IMR-90 (cell line): ENCODE measurements at regions not wholly inside any gene's neighbourhood (a gene's known extent, or its start where the extent isn't known, plus 50 kb on each side); places are given as distances from the start of the nearest gene placed in this dataset.
"Not testable (repeated sequence)": the region's sequence is repeated elsewhere in the genome, so short reads cannot be mapped to it uniquely, and the experiment has no call there.

Experiments
- ATAC-seq: fragments of 200-7000 bp; cut with Tn5 transposase; 2 replicates; pipeline ENCODE4 v1.9.1; 2020; ENCODE audit warnings: low read depth, mild to moderate bottlenecking, moderate library complexity
- BruUV-seq: library from RNA; stranded (reverse); fragments of 400-500 nt; replicated peaks from 2 replicates; lab custom pipeline; 2021; lab: Mats Ljungman, UMichigan
- CTCF ChIA-PET: fragments of 300-600 bp; formaldehyde crosslinking; extraction: SDS; loops from one replicate; lab custom pipeline; 2021; ENCODE audit warnings: antibody characterized with exemption; lab: Yijun Ruan, JAX
- POLR2A ChIA-PET: fragments of 300-600 bp; sonication (Branson Sonifier 250); formaldehyde crosslinking; loops from one replicate; lab custom pipeline; 2022; ENCODE audit warnings: antibody characterized with exemption; ENCODE audit not compliant: unreplicated experiment; lab: Charles Lee
- DNase-seq: peaks from one replicate; pipeline ENCODE4 v3.0.0; 2013
- H2AFZ ChIP-seq: replicated peaks from 2 replicates; pipeline ENCODE3; 2013; ENCODE audit warnings: low read length, mild to moderate bottlenecking; ENCODE audit not compliant: poor library complexity
- H2AK5ac ChIP-seq: 2 replicates; pipeline ENCODE4 v1.6.1; 2013; ENCODE audit warnings: low read depth, low read length, inconsistent platforms
- H2AK9ac ChIP-seq: replicated peaks from 2 replicates; pipeline ENCODE3; 2013; ENCODE audit warnings: mild to moderate bottlenecking, low read depth, low read length, moderate library complexity; ENCODE audit not compliant: poor library complexity
- H2BK120ac ChIP-seq: 2 replicates; pipeline ENCODE4 v1.6.1; 2013; ENCODE audit warnings: low read depth, low read length, inconsistent platforms
- H2BK15ac ChIP-seq: 3 replicates; pipeline ENCODE4 v1.6.1; 2013; ENCODE audit warnings: low read depth, low read length, inconsistent platforms
- H2BK20ac ChIP-seq: 2 replicates; pipeline ENCODE4 v1.6.1; 2013; ENCODE audit warnings: low read depth, mild to moderate bottlenecking, inconsistent platforms, low read length, moderate library complexity
- H2BK5ac ChIP-seq: 2 replicates; pipeline ENCODE4 v1.6.1; 2013; ENCODE audit warnings: mild to moderate bottlenecking, low read depth, low read length, inconsistent platforms; ENCODE audit not compliant: poor library complexity, severe bottlenecking
- H3K14ac ChIP-seq: replicated peaks from 2 replicates; pipeline ENCODE4 v1.6.1; 2013; ENCODE audit warnings: low read depth, low read length, inconsistent platforms
- H3K18ac ChIP-seq: 2 replicates; pipeline ENCODE4 v1.6.1; 2013; ENCODE audit warnings: low read depth, low read length, control low read depth
- H3K23ac ChIP-seq: 2 replicates; pipeline ENCODE4 v1.6.1; 2013; ENCODE audit warnings: low read depth, low read length, inconsistent platforms
- H3K27ac ChIP-seq: 2 replicates; pipeline ENCODE4 v1.5.1; 2013; ENCODE audit warnings: mild to moderate bottlenecking, control low read depth, low read length; ENCODE audit not compliant: insufficient read depth
- H3K27me3 ChIP-seq: 2 replicates; pipeline ENCODE4 v1.6.1; 2013; ENCODE audit warnings: low read length; ENCODE audit not compliant: control insufficient read depth, insufficient read depth
- H3K36me3 ChIP-seq: 2 replicates; pipeline ENCODE4 v1.6.1; 2013; ENCODE audit warnings: low read length, mixed read lengths; ENCODE audit not compliant: control insufficient read depth, insufficient read depth
- H3K4ac ChIP-seq: 2 replicates; pipeline ENCODE4 v1.6.1; 2013; ENCODE audit warnings: low read depth, low read length, inconsistent platforms
- H3K4me1 ChIP-seq: 2 replicates; pipeline ENCODE4 v1.6.1; 2013; ENCODE audit warnings: low read length, mixed read lengths; ENCODE audit not compliant: control insufficient read depth, insufficient read depth
- H3K4me2 ChIP-seq: 2 replicates; pipeline ENCODE4 v1.6.1; 2013; ENCODE audit warnings: low read depth, mild to moderate bottlenecking, control low read depth, low read length, moderate library complexity
- H3K4me3 ChIP-seq: 2 replicates; pipeline ENCODE4 v1.5.1; 2013; ENCODE audit warnings: low read depth, mild to moderate bottlenecking, control low read depth, low read length, moderate library complexity; ENCODE audit not compliant: insufficient read depth
- H3K56ac ChIP-seq: 2 replicates; pipeline ENCODE4 v1.6.1; 2013; ENCODE audit warnings: low read length, inconsistent platforms; ENCODE audit not compliant: insufficient read depth; ENCODE audit errors: extremely low read depth
- H3K79me1 ChIP-seq, 2 experiments: 2 replicates each; pipeline ENCODE4 v1.6.1; 2013; ENCODE audit warnings: low read length in 2 of 2, inconsistent platforms in 1 of 2, low read depth in 1 of 2
- H3K9ac ChIP-seq: 2 replicates; pipeline ENCODE4 v1.6.1; 2013; ENCODE audit warnings: low read depth, low read length, control low read depth
- H3K9me1 ChIP-seq: 2 replicates; pipeline ENCODE4 v1.6.1; 2013; ENCODE audit warnings: low read length, inconsistent platforms; ENCODE audit not compliant: insufficient read depth
- H3K9me3 ChIP-seq: 2 replicates; pipeline ENCODE4 v1.6.1; 2013; ENCODE audit warnings: low read length; ENCODE audit not compliant: control insufficient read depth, insufficient read depth
- H4K20me1 ChIP-seq: 2 replicates; pipeline ENCODE4 v1.6.1; 2013; ENCODE audit warnings: low read length, inconsistent platforms; ENCODE audit not compliant: insufficient read depth
- H4K5ac ChIP-seq: 2 replicates; pipeline ENCODE4 v1.6.1; 2013; ENCODE audit warnings: mild to moderate bottlenecking, low read depth, low read length, control low read depth
- H4K8ac ChIP-seq, 2 experiments: 2 replicates each; pipeline ENCODE4 v1.6.1; 2013; ENCODE audit warnings: low read depth in 2 of 2, low read length in 2 of 2, control low read depth in 1 of 2, inconsistent platforms in 1 of 2
- H4K91ac ChIP-seq: 2 replicates; pipeline ENCODE4 v1.6.1; 2013; ENCODE audit warnings: low read depth, low read length, inconsistent platforms; ENCODE audit not compliant: insufficient read depth
- WGBS, 2 experiments: methylation state at CpG; one replicate each; pipeline versions ENCODE4 v1.1.5 to v1.1.7; 2013; ENCODE audit warnings: missing lambda C conversion rate in 2 of 2; ENCODE audit not compliant: insufficient read length in 1 of 2; ENCODE audit errors: extremely low coverage in 2 of 2; 5-methylcytosine and 5-hydroxymethylcytosine counted together
- dilution Hi-C: fragments of 300-500 bp; cut with HindIII; formaldehyde crosslinking; loops from one replicate; pipeline ENCODE4 v1.14.3; 2018; ENCODE audit warnings: low sequenced_read_pairs; ENCODE audit not compliant: unreplicated experiment
- in situ Hi-C: fragments of 300-500 bp; cut with MboI; formaldehyde crosslinking; loops from 3 replicates; pipeline ENCODE4 v1.14.3; 2019; ENCODE audit warnings: low sequenced_read_pairs, inconsistent platforms, mixed read lengths
- intact Hi-C: fragments of 100-400 bp; cut with micrococcal nuclease; formaldehyde crosslinking; loops from 2 replicates; pipeline ENCODE4 v1.10.0; 2022

GRCh38 chr1:195722852-195723795 lies 885.1 kb downstream of the KCNT2 start:
- intact Hi-C loops, POLR2A ChIA-PET, H3K23ac ChIP-seq, dilution Hi-C loops, ATAC-seq, H3K14ac ChIP-seq, DNase-seq, H3K4me1 ChIP-seq, H3K79me1 ChIP-seq, H2AK5ac ChIP-seq, H2BK15ac ChIP-seq, H3K27ac ChIP-seq, H2AK9ac ChIP-seq, H2BK120ac ChIP-seq, H4K5ac ChIP-seq, H2AFZ ChIP-seq, H3K27me3 ChIP-seq, H3K4ac ChIP-seq, CTCF ChIA-PET, H3K36me3 ChIP-seq, H4K20me1 ChIP-seq, H3K56ac ChIP-seq, in situ Hi-C loops, H3K18ac ChIP-seq, H3K4me3 ChIP-seq, H3K9ac ChIP-seq, BruUV-seq, H3K9me3 ChIP-seq, H4K8ac ChIP-seq, H3K9me1 ChIP-seq, H2BK20ac ChIP-seq, H4K91ac ChIP-seq, H2BK5ac ChIP-seq, H3K4me2 ChIP-seq: not testable (repeated sequence)
- WGBS, 2 experiments = 85% methylated on average over 4 of the region's 42 CpGs; no CpG with 5 or more reads in 1 of the 2 experiments

- H3K27ac ChIP-seq, H3K23ac ChIP-seq, H3K36me3 ChIP-seq, H3K56ac ChIP-seq, H2BK120ac ChIP-seq, in situ Hi-C loops, H2BK5ac ChIP-seq, ATAC-seq, H3K27me3 ChIP-seq, H3K4me3 ChIP-seq, H4K8ac ChIP-seq, H3K14ac ChIP-seq, H2AK5ac ChIP-seq, H3K18ac ChIP-seq, H3K79me1 ChIP-seq, dilution Hi-C loops, H3K4me1 ChIP-seq, H2AK9ac ChIP-seq, H3K4me2 ChIP-seq, intact Hi-C loops, POLR2A ChIA-PET, H4K20me1 ChIP-seq, H3K4ac ChIP-seq, H4K91ac ChIP-seq, BruUV-seq, H2BK20ac ChIP-seq, H4K5ac ChIP-seq, H2BK15ac ChIP-seq, H2AFZ ChIP-seq, H3K9me3 ChIP-seq, CTCF ChIA-PET, H3K9me1 ChIP-seq, DNase-seq, H3K9ac ChIP-seq: not testable (repeated sequence)
- no CpG with 5 or more reads among the region's 6 CpGs for whole genome bisulfite sequencing, 2 experiments
These were observed 886.1 kb downstream of the KCNT2 start for GRCh38 chr1:195722146-195722545.
